Coronary artery (tissue), 2 donors: ENCODE measurements at regions not wholly inside any gene's neighbourhood (a gene's known extent, or its start where the extent isn't known, plus 50 kb on each side); places are given as distances from the start of the nearest gene placed in this dataset.

Experiments used
- DNase-seq: peaks from one replicate; pipeline ENCODE4 v3.0.0-alpha.2; 2017; ENCODE audit warnings: low spot score
- H3K27ac ChIP-seq, 2 donors: fragments of 200-600 bp; sonication (generic); one replicate each; pipeline ENCODE4 v1.5.1; 2016 to 2019
- H3K4me3 ChIP-seq: fragments of 200-600 bp; sonication (generic); 2 replicates; pipeline ENCODE4 v1.5.1; 2016; ENCODE audit warnings: mild to moderate bottlenecking, moderate library complexity
- TF ChIP-seq, protein P1 (sequence below): fragments of 200-600 bp; sonication (generic); IDR thresholded peaks from one replicate; pipeline ENCODE4 v1.5.1; 2019; ENCODE audit warnings: antibody characterized with exemption

DNA sequence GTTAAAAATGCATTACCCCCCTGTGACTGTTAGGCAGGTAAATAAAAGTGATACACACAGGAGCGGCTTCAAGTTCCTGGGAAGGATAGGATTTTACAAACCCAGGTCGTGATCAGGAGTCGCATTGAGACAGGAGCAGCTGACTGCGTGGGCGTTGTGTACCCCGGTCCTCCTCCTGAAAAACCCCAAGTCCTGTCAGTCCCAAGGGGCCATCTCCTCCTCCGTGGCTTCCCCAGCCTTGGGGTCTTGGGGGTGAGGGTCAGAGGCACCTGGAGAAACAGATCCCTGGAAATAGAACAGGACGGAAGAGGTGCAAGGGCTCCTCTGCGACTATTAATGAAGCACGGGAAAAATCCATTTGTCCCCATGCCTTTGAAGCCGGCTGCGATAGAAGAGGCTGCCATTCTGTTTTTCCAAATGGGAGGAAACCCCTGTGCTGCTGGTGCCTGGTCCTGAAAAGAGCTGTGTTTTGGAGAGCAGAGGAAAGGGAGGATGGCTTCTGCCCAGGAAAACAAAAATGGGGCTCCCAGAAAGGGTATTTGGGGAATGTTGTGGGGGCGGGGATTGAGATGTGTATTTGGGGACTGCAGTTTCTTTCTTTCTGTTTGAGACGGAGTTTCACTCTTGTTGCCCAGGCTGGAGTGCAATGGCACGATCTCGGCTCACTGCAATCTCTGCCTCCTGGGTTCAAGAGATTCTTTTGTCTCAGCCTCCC lies 143.1 kb downstream of the ZNF664 start:
- TF ChIP-seq, protein P1, sequence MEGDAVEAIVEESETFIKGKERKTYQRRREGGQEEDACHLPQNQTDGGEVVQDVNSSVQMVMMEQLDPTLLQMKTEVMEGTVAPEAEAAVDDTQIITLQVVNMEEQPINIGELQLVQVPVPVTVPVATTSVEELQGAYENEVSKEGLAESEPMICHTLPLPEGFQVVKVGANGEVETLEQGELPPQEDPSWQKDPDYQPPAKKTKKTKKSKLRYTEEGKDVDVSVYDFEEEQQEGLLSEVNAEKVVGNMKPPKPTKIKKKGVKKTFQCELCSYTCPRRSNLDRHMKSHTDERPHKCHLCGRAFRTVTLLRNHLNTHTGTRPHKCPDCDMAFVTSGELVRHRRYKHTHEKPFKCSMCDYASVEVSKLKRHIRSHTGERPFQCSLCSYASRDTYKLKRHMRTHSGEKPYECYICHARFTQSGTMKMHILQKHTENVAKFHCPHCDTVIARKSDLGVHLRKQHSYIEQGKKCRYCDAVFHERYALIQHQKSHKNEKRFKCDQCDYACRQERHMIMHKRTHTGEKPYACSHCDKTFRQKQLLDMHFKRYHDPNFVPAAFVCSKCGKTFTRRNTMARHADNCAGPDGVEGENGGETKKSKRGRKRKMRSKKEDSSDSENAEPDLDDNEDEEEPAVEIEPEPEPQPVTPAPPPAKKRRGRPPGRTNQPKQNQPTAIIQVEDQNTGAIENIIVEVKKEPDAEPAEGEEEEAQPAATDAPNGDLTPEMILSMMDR: no peak
- DNase-seq: no peak
- Histone ChIP-seq H3K27ac (no peak overlapping the region), H3K4me3 (no peak overlapping the region)

DNA sequence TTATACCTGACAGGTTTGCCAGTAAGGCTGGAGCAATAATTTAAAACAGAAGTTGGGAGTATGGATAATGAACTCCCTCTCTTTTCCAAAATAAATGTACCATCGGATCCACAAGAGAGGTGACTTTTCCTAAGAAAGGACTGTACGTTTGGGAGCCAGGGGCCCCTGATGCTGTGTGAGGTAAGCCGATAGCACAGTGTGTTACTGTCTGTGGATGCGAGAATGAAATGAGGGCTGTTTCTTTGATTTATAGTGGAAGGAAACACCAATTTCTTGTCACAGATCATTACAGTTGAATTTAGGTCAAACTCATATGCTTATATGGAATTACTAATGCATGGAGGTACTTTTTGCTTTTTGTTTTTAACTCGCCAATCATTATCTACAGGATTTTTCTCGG lies 147.7 kb downstream of the ZNF664 start:
- Histone ChIP-seq H3K27ac (no peak overlapping the region), H3K4me3 (no peak overlapping the region)
- TF ChIP-seq, protein P1: no peak
- DNase-seq: no peak

DNA sequence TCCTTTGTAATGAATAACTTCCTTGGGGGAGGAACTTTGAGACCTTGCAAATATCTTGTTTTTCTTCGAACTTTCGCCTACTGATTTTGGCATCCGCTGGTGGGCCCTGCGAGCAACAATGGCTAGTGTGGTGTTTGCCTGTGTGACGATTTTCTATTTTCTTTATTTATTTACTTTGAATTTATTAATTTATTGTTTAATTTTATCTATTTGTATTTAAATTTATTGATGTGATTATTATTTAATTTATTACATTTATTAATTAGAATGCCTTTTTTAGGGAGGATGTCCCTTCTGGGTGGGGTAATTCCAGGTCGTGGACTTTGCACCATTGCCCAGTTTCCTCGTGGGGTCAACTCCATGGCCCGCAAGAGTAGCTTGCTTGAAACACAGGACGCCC lies 149.7 kb downstream of the ZNF664 start:
- Histone ChIP-seq H3K4me3 (no peak overlapping the region), H3K27ac (no peak overlapping the region)
- TF ChIP-seq, protein P1: no peak
- no peak for DNase-seq

DNA sequence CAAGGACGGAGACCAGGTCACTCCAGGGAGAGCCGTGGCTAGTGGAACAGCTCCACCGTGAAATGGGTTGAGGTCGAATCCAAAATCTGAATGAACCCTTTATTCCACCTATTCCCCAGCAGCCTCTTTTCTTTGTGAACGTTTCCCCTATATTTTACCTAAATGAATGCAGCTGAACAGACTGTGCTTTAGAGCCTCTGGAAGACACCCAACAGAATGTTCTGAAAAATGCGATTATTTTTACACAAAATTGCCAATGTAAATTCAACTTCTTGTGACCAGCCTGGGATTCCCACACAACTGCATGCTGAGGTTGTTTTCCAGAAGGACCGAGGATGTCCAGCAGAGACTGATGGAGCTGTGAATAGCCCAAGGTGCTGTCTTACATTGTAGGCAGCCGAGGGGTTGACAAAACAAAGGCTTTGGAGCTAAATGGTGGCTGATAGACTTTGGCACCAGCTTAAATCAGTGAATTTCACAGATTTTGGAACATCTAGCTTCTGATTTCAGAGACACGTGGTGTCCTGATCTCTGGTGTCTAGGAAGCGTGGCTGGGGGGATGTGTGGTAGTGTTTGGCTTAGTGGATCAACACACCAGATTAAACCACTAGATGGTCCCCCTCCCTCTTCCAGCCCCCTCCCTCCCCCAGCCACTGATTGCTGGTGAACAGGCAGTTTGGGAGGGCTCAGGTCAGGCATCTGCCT lies 150.4 kb downstream of the ZNF664 start:
- DNase-seq: no peak
- Histone ChIP-seq H3K27ac (no peak overlapping the region), H3K4me3 (no peak overlapping the region)
- TF ChIP-seq, protein P1: no peak

DNA sequence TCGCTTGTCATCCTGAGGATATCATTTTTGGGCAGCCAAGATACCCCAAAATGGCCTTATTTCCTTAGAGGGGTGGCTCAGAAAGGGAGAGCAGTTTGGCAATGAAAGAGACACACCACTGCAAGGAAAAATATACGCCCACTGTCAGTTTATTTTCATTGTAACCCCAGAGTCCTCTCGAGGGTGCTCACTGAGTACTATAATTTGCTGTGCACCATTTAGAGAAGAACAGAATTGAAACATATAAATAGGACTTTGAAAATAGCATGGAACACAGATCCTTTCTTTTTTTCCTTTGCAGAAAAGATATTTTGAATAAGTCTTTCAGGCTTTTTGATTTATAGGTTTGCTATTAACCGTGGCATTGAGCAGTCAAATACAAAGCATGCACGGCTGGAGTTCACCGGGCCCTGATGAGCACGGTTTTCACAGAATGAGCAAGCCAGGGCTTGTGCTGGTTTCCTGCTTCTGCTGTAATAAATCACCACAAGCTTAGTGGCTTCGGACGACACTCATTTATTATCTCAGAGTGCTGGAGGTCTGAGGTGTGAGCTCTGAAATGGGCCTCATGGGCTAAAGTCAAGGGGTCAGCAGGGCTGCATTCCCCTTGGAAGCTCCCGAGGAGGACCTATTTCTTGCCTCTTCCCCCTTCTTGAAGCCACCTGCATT lies 152.3 kb downstream of the ZNF664 start:
- no peak overlapping the region for H3K4me3 ChIP-seq
- H3K27ac ChIP-seq: no peak overlapping the region
- TF ChIP-seq, protein P1: no peak
- DNase-seq: no peak

DNA sequence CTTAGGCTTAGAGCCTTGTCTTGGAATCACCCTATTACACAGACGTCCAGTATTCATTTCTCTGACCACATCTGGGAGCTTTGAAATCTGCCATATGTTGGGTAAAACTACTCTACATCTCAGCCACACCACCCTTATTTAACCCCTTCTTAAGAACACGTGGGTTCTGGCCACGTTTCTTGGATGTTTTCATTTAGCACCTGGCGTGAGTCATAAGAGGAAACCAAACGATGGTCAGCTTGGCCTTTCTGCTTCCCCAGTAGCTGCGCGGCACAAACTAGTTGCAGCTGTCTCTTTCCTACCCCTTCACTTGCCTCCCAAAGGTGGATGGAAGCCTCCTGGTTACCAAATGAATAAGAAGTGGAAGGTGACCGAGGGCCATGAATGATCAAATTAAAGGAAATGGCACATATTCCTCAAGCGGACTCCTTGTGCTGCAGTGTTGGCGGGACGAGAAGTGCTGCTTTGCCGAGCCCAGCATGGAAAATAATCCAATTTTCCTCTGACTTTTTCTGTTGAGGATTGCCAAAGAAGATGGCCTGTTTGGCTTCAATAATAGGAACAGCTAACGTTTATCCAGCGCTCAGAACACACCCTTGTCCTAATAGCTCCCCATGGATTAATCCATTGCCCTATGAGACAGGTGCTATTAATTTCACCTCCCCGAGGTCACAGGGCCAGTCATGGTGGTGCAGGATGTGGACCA lies 154.1 kb downstream of the ZNF664 start:
- TF ChIP-seq, protein P1: no peak
- no peak for DNase-seq
- Histone ChIP-seq H3K4me3 (no peak overlapping the region), H3K27ac (no peak overlapping the region)
